ENCODE measurements at regions not wholly inside any gene's neighbourhood (a gene's known extent, or its start where the extent isn't known, plus 50 kb on each side); places are given as distances from the start of the nearest gene placed in this dataset.
A peak's percentile ranks its signal among the peaks of the same experiment; 100 is the strongest.

GRCh38 chr4:104394406-104395167 lies 100.1 kb downstream of the CXXC4 start:
- ATAC-seq (peak in 3 of 4 donors; percentile 45 to 49 (median 48)), DNase-seq (no peak)
- Histone ChIP-seq H3K27ac (no peak overlapping the region), H3K36me3 (no peaks in the 10 kb centered on the region), H3K4me3 (no peak overlapping the region), H3K9me3 (no peaks in the 10 kb centered on the region), H3K4me1 (no peaks in the 10 kb centered on the region), H3K27me3 (no peaks in the 10 kb centered on the region)
- whole genome bisulfite sequencing (ENCODE audit: insufficient coverage, low coverage, low lambda C conversion rate, missing lambda C conversion rate) = 22% methylated on average over 12 of the region's 12 CpGs
- TF ChIP-seq POLR2A (IDR thresholded peaks at IDR 0.05) = no peak
- no peak for TF ChIP-seq CTCF (IDR thresholded peaks at IDR 0.05)
- intact Hi-C loops (cut with DNase I) = no loop called here

GRCh38 chr4:104393655-104394324 lies 100.9 kb downstream of the CXXC4 start:
- DNase-seq = no peak
- Histone ChIP-seq H3K36me3 (no peaks in the 10 kb centered on the region), H3K9me3 (no peaks in the 10 kb centered on the region), H3K27ac (no peak overlapping the region), H3K4me3 (no peak overlapping the region), H3K27me3 (no peaks in the 10 kb centered on the region), H3K4me1 (no peaks in the 10 kb centered on the region)
- ATAC-seq = no peak
- intact Hi-C loops (cut with DNase I) = no loop called here
- no peak for TF ChIP-seq POLR2A (IDR thresholded peaks at IDR 0.05)
- TF ChIP-seq CTCF (IDR thresholded peaks at IDR 0.05) = no peak
- 45% methylated on average over 3 of the region's 3 CpGs for WGBS (ENCODE audit: insufficient coverage, low coverage, low lambda C conversion rate, missing lambda C conversion rate)

GRCh38 chr4:104385713-104386112 lies 109.0 kb downstream of the CXXC4 start:
- H3K4me3 ChIP-seq = no peak overlapping the region
- H3K27me3 ChIP-seq = no peaks in the 10 kb centered on the region
- no peak for DNase-seq
- WGBS (ENCODE audit: insufficient coverage, low coverage, low lambda C conversion rate, missing lambda C conversion rate) = 38% methylated on average over 1 of the region's 1 CpG
- H3K27ac ChIP-seq = no peak overlapping the region
- no peaks in the 10 kb centered on the region for H3K9me3 ChIP-seq
- TF ChIP-seq POLR2A (IDR thresholded peaks at IDR 0.05) (no peak), CTCF (IDR thresholded peaks at IDR 0.05) (no peak)
- H3K4me1 ChIP-seq = no peaks in the 10 kb centered on the region
- ATAC-seq = no peak
- intact Hi-C loops (cut with DNase I) = no loop called here
- H3K36me3 ChIP-seq = no peaks in the 10 kb centered on the region

GRCh38 chr4:104382961-104383360 lies 111.7 kb downstream of the CXXC4 start:
- Histone ChIP-seq H3K36me3 (no peaks in the 10 kb centered on the region), H3K27me3 (no peaks in the 10 kb centered on the region), H3K27ac (no peak overlapping the region), H3K9me3 (no peaks in the 10 kb centered on the region), H3K4me3 (no peak overlapping the region), H3K4me1 (no peaks in the 10 kb centered on the region)
- intact Hi-C loops (cut with DNase I) = no loop called here
- no CpG with 5 or more reads among the region's 5 CpGs for WGBS (ENCODE audit: insufficient coverage, low coverage, low lambda C conversion rate, missing lambda C conversion rate)
- ATAC-seq (no peak), DNase-seq (no peak)
- TF ChIP-seq POLR2A (IDR thresholded peaks at IDR 0.05) (no peak), CTCF (IDR thresholded peaks at IDR 0.05) (no peak)
